Suppressor macrophage (primary cell): ENCODE measurements at regions not wholly inside any gene's neighbourhood (a gene's known extent, or its start where the extent isn't known, plus 50 kb on each side); places are given as distances from the start of the nearest gene placed in this dataset.

Experiments
- DNase-seq, 4 experiments: peaks; one replicate each; pipeline ENCODE4 v3.0.0-alpha.2; 2020 to 2022

GRCh38 chr14:101196795-101197590 is 293.5 kb upstream of the RTL1 start:
- no peak for DNase-seq

- no peak for DNase-seq
Measured at GRCh38 chr14:101197595-101198397, 294.3 kb upstream of the RTL1 start.

- no peak for DNase-seq
Measured at GRCh38 chr14:101198398-101199027, 295.0 kb upstream of the RTL1 start.

GRCh38 chr14:101199028-101199770 is 295.7 kb upstream of the RTL1 start:
- DNase-seq: no peak

- DNase-seq: no peak
Measured at GRCh38 chr14:101200008-101200649, 296.6 kb upstream of the RTL1 start.

- DNase-seq: no peak
Measured at GRCh38 chr14:101200650-101201516, 297.4 kb upstream of the RTL1 start.

- DNase-seq: no peak
Measured at GRCh38 chr14:101201535-101202151, 298.1 kb upstream of the RTL1 start.

DNA sequence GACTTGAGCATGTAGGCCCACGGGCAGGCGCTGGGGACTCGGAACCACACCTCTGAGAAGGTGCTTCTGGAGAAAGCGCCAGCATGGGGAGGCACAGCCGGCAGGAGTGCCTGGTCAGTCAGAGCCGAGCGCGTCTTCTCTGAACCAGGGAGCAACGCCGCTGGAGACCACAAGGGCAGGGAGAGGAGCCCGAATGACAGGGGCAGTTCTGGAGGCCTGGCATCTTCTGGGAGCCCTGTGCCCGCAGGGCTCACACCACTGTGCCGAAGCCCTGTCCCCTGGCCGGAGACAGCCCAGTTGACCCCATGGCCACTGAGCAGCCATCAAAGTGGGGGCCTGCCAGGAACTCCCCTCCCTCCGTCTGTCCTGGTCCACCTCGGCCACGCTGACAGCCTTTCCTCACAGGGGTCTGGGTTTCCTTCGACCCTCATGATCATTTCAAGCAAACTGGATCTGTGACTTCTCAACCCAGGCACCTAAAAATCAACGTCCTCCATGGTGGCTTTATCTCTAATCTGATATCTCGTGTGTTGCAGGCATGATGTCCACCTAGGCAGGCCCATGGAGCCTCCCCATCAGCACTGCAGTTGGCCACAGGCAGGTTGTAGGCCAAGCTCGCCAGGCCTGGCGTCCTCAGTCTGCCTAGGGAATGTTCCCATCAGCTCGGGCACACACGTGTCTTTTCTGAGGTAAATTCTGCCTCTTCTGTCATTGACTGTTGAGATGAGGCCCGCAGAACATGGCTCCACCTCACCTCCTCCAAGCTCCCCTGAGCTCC is 299.3 kb upstream of the RTL1 start:
- no peak for DNase-seq

DNA sequence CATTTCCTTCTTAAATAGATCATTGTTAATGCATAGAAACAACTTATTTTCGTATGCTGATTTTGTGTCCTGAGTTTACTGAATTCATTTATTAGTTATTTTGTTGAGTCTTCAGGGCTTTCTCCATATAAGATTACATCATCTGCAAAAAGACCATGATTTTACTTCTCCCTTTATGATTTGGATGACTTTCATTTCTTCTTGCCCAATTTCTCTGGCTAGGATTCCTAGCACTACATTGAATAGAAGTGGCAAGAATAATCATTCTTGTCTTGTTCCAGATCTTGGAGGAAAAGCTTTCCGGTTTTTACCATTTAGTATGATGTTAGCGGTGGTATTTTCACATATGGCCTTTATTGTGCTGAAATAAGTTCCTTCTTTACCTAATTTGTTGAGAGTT is 303.0 kb upstream of the RTL1 start:
- DNase-seq: no peak

- DNase-seq: no peak
Measured at GRCh38 chr14:101207041-101207440, 303.5 kb upstream of the RTL1 start.

DNA sequence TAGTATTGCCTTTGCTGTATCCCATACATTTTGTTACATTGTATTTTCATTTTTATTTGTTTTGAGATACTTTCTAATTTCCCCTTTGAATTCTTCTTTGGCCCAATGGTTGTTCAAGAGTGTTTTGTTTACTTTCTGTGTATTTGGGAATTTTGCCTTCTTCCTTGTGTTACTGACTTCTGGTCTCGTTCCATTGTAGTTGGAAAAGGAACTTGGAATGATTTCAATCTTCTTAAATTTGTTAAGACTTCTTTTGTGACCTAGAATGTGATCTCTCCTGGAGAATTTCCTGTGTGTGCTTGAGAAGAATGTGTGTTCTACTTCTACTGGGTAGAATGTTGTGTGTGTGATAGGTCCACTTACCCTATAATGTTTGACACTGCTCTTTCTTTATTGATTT is 304.4 kb upstream of the RTL1 start:
- no peak for DNase-seq

- no peak for DNase-seq
Measured at GRCh38 chr14:101209594-101209993, 306.1 kb upstream of the RTL1 start.

- DNase-seq: no peak
Measured at GRCh38 chr14:101215266-101215665, 311.7 kb upstream of the RTL1 start.

DNA sequence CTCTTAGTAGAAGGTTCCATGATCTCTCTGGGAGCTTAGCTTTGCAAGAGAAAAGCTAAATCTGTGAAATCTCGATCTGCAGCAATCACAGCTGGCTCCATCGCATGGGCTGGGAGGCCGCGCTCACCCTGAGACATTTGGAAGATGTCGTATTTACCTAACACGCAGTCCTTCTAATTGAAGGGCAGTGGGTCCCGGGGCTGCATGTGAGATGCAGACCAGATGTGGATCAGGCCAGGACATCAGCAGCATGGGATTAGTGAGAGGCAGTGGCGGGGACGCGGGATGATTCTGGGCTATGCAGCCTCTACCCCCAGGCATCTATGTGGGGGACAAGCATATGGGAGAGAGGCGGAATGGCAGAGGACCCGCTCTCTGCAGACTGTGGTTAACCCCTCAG is 312.4 kb upstream of the RTL1 start:
- DNase-seq: no peak

DNA sequence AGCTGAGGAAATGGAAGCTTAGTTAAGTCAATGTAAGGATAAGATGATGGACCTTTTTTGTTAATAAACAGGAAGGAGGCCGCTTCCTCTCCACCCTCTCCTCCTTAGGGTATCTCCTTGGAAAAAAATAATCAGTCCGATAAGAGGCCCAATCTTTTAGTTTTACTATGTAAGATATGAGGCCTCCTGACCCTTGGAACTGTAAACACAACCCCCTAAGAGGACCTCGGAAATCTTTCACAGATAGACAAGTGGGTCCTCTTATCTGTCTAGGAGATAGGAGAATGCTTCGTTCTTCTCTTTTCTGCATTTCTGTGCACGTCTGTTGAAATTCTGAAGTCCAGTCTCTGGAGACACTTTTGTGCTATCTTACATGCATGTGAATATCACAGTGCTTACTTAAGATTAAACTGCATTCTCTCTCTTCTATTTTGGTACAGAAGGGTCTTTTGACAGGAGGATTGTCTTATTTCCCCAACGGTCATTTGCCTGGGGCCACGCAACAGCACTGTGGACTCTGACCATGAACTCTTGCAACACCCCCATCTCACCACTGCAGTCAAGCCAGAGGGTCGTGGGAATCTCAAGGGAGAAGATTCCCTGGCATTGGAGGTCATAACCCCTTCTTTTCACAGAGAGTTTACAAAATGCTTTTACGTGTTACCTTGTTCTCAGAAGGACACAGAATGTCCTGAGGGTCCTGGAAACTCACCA is 313.0 kb upstream of the RTL1 start:
- DNase-seq: no peak

DNA sequence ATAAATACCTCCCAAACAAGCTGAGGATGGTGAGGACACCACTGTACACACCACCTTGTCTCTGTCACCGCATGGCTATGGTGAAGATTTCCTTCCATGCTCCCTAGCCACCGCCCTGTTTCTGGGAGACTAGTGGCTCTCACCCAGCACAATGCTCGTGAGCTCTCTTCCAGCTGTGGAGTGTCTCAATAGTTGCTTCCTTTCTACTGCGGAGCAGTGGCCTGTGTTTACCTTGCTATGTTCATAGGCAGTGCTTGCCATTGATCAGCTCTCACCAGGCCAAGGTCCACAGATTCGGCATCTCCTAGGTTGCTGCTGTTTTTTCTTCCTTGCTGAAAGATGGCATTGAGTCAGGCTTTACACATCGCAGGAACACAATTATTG is 313.6 kb upstream of the RTL1 start:
- DNase-seq: no peak

DNA sequence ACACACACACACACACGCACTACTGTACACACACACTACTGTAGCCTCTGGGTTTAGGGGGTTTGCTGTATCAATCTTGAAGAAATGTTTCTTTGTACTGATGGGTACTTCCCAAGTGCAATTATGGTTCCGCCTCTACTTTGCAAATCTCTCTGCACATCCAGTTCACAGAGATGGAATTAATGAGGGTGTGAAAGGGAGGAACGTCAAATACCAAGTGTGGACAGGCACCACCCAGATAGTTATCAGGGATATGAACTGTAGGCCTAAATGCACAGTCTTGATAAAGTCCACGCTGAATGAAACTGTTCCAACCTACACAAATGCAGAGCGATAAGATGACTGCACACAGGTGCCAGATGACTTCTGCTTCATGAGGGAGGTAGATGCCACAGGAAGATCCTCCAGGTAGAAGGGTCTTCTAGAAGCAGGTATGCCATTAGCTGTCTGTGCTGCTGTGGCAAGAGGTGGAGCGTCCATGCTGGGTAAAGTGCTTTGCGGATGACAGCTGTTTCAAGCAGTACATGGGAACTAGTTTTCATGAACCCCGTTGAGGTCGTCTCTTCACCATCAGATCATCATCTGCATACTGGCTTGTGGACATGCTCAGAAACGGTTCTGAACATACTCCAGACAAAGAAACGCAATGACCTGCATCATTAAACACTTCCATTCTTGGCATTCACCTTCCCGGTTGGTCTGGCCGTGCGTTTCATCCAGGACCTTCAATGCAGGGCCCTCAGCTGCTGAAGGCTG is 314.3 kb upstream of the RTL1 start:
- DNase-seq: no peak

- no peak for DNase-seq
Measured at GRCh38 chr14:101219896-101220703, 316.6 kb upstream of the RTL1 start.
